CD4-positive, alpha-beta T cell (primary cell): ENCODE measurements at regions not wholly inside any gene's neighbourhood (a gene's known extent, or its start where the extent isn't known, plus 50 kb on each side); places are given as distances from the start of the nearest gene placed in this dataset.

Experiments used
- ATAC-seq: fragments of 200-7000 bp; cut with Tn5 transposase; one replicate; pipeline ENCODE4 v1.10.0; 2022; ENCODE audit warnings: mild to moderate bottlenecking; ENCODE audit not compliant: poor library complexity
- CTCF ChIA-PET: fragments of 350-600 bp; sonication (Branson Sonifier 250); formaldehyde crosslinking; loops from one replicate; lab custom pipeline; 2021; ENCODE audit warnings: antibody characterized with exemption, inconsistent platforms; lab: Charles Lee
- POLR2A ChIA-PET: fragments of 350-600 bp; sonication (Branson Sonifier 250); formaldehyde crosslinking; loops from one replicate; lab custom pipeline; 2021; ENCODE audit warnings: antibody characterized with exemption, inconsistent platforms; lab: Charles Lee
- DNase-seq, 14 experiments: peaks; one replicate each; pipeline ENCODE4 v3.0.0-alpha.2; 2013 to 2020; ENCODE audit warnings: mixed read lengths in 2 of 14
- H3K27ac ChIP-seq, 2 donors: one replicate each; pipeline versions ENCODE4 v1.5.1 to v1.7.0; 2013; ENCODE audit warnings: low read length in 2 of 2, low read depth in 1 of 2, mild to moderate bottlenecking in 1 of 2
- H3K27me3 ChIP-seq, 2 experiments: 1 replicate in 1 of 2; 2 replicates in 1 of 2; pipeline versions ENCODE4 v1.6.1 to v1.7.0; 2013; ENCODE audit warnings: low read length in 2 of 2, control low read depth in 1 of 2, mild to moderate bottlenecking in 1 of 2, moderate library complexity in 1 of 2; ENCODE audit not compliant: insufficient read depth in 2 of 2, control insufficient read depth in 1 of 2
- H3K36me3 ChIP-seq: one replicate; pipeline ENCODE4 v1.6.1; 2013; ENCODE audit warnings: low read length, control low read depth; ENCODE audit not compliant: insufficient read depth
- H3K4me1 ChIP-seq: one replicate; pipeline ENCODE4 v1.6.1; 2013; ENCODE audit warnings: low read length, control low read depth; ENCODE audit not compliant: insufficient read depth
- H3K4me3 ChIP-seq: one replicate; pipeline ENCODE4 v1.5.1; 2013; ENCODE audit warnings: mild to moderate bottlenecking, low read length, moderate library complexity
- H3K9me3 ChIP-seq, 2 experiments: 1 replicate in 1 of 2; 2 replicates in 1 of 2; pipeline versions ENCODE4 v1.6.1 to v1.7.0; 2013; ENCODE audit warnings: low read length in 2 of 2, mild to moderate bottlenecking in 2 of 2, control low read depth in 1 of 2, moderate library complexity in 1 of 2; ENCODE audit not compliant: control insufficient read depth in 1 of 2, insufficient read depth in 1 of 2
- H3K27ac Mint-ChIP-seq: one replicate; pipeline ENCODE4 v1.8.0; 2020; ENCODE audit warnings: mixed read lengths
- H3K27me3 Mint-ChIP-seq: one replicate; pipeline ENCODE4 v1.8.0; 2021; ENCODE audit warnings: mixed read lengths
- H3K36me3 Mint-ChIP-seq: one replicate; pipeline ENCODE4 v1.8.0; 2021; ENCODE audit warnings: low read depth, mixed read lengths
- H3K4me1 Mint-ChIP-seq: one replicate; pipeline ENCODE4 v1.8.0; 2021; ENCODE audit warnings: low read depth, mixed read lengths
- H3K4me3 Mint-ChIP-seq: one replicate; pipeline ENCODE4 v1.8.0; 2020; ENCODE audit warnings: mild to moderate bottlenecking, mixed read lengths
- H3K9me3 Mint-ChIP-seq: one replicate; pipeline ENCODE4 v1.8.0; 2020; ENCODE audit warnings: mixed read lengths
- CTCF ChIP-seq: fragments of 200-600 bp; IDR thresholded peaks from one replicate; pipeline ENCODE4 v1.8.0; 2022; ENCODE audit warnings: antibody characterized with exemption, mild to moderate bottlenecking
- intact Hi-C, 2 experiments: fragments of 100-400 bp; cut with DNase I in 1 of 2; cut with micrococcal nuclease in 1 of 2; formaldehyde crosslinking; loops; one replicate each; pipeline versions ENCODE4 v1.15.1 to v1.9.0; 2023 to 2025; cut with DNase I, micrococcal nuclease

GRCh38 chr5:2334719-2335118, 416.8 kb downstream of the IRX2 start:
- POLR2A ChIA-PET = no interaction called here

DNA sequence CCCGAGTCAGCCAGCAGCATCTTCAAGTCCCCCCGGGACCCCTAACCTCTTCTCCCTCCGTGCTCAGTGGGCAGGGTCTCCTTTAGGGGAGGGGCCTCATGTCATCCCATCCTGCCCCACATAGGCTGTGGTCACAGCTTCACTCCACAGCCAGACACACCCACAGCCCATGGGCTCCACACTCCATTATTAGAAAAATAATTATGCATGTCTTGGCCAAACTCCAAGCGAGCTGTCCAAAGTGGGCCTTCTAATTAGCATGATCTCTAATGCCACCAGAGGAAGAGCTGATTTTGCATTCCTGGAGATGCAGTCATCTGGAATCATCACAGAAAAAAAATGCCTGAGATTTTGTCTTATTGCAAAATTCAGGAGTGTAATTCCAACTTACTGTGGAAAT, 418.2 kb downstream of the IRX2 start:
- CTCF ChIA-PET = no interaction called here

More at GRCh38 chr5:2334719-2335118, 416.8 kb downstream of the IRX2 start:
- Histone ChIP-seq H3K27ac (no peak overlapping the region), H3K27me3 (peaks cover 0 to 2% of the 10 kb centered on the region in 2 experiments), H3K4me1 (no peaks in the 10 kb centered on the region), H3K9me3 (peaks cover 0 to 39% of the 10 kb centered on the region in 2 experiments), H3K4me3 (no peak overlapping the region), H3K36me3 (no peaks in the 10 kb centered on the region)
- H3K27me3 Mint-ChIP-seq = no peaks in the 10 kb centered on the region
- TF ChIP-seq CTCF = no peak
- no peak for DNase-seq
- no peak for ATAC-seq
- CTCF ChIA-PET = no interaction called here
- H3K9me3 Mint-ChIP-seq = no peaks in the 10 kb centered on the region
- no peaks in the 10 kb centered on the region for H3K4me1 Mint-ChIP-seq
- H3K36me3 Mint-ChIP-seq = no peaks in the 10 kb centered on the region
- intact Hi-C loops = no loop called here
- H3K27ac Mint-ChIP-seq = no peak overlapping the region
- no peak overlapping the region for H3K4me3 Mint-ChIP-seq

GRCh38 chr5:2332521-2332920, 419.0 kb downstream of the IRX2 start:
- H3K27ac Mint-ChIP-seq = no peak overlapping the region
- no peaks in the 10 kb centered on the region for H3K4me1 Mint-ChIP-seq
- Histone ChIP-seq H3K27me3 (peaks cover 0 to 2% of the 10 kb centered on the region in 2 experiments), H3K4me1 (no peaks in the 10 kb centered on the region), H3K36me3 (no peaks in the 10 kb centered on the region), H3K9me3 (peaks cover 0 to 43% of the 10 kb centered on the region in 2 experiments), H3K4me3 (no peak overlapping the region), H3K27ac (no peak overlapping the region)
- no peak for ATAC-seq
- ChIA-PET POLR2A (no interaction called here), CTCF (no interaction called here)
- no peak overlapping the region for H3K4me3 Mint-ChIP-seq
- no peaks in the 10 kb centered on the region for H3K9me3 Mint-ChIP-seq
- H3K27me3 Mint-ChIP-seq = no peaks in the 10 kb centered on the region
- no peak for TF ChIP-seq CTCF
- no peak for DNase-seq
- intact Hi-C loops = no loop called here
- no peaks in the 10 kb centered on the region for H3K36me3 Mint-ChIP-seq

More for the DNA sequence above, 418.2 kb downstream of the IRX2 start:
- Mint-ChIP-seq H3K9me3 (no peaks in the 10 kb centered on the region), H3K36me3 (no peaks in the 10 kb centered on the region), H3K4me1 (no peaks in the 10 kb centered on the region), H3K27ac (no peak overlapping the region), H3K27me3 (no peaks in the 10 kb centered on the region), H3K4me3 (no peak overlapping the region)
- POLR2A ChIA-PET = no interaction called here
- ATAC-seq (no peak), DNase-seq (no peak)
- Histone ChIP-seq H3K27me3 (peaks cover 0 to 2% of the 10 kb centered on the region in 2 experiments), H3K4me3 (no peak overlapping the region), H3K4me1 (no peaks in the 10 kb centered on the region), H3K9me3 (peaks cover 0 to 43% of the 10 kb centered on the region in 2 experiments), H3K36me3 (no peaks in the 10 kb centered on the region), H3K27ac (no peak overlapping the region)
- intact Hi-C loops = no loop called here
- no peak for TF ChIP-seq CTCF
